ENCODE measurements at regions not wholly inside any gene's neighbourhood (a gene's known extent, or its start where the extent isn't known, plus 50 kb on each side); places are given as distances from the start of the nearest gene placed in this dataset.

- TF ChIP-seq CTCF (IDR thresholded peaks at IDR 0.05 in 2 of 3, conservative IDR thresholded peaks at IDR 0.05 in 1 of 3; ENCODE audit: control insufficient read depth in 2 of 3, extremely low read depth in 1 of 3, insufficient read depth in 1 of 3, low read depth in 3 of 3, low read length in 3 of 3), result no peak
- TF ChIP-seq ELK1 (IDR thresholded peaks at IDR 0.05; ENCODE audit: low read depth, low read length), result no peak
- TF ChIP-seq SMC3 (IDR thresholded peaks at IDR 0.05; ENCODE audit: borderline replicate concordance, low read length), result no peak
- TF ChIP-seq TCF12 (IDR thresholded peaks at IDR 0.05; ENCODE audit: low read depth, low read length), result no peak
- TF ChIP-seq USF2 (IDR thresholded peaks at IDR 0.05; ENCODE audit: borderline replicate concordance, low read depth, low read length), result no peak
Measured at GRCh38 chr4:127165971-127166370, 466.8 kb upstream of the INTU start.
